Loucy (cell line): ENCODE measurements at regions not wholly inside any gene's neighbourhood (a gene's known extent, or its start where the extent isn't known, plus 50 kb on each side); places are given as distances from the start of the nearest gene placed in this dataset.

Source experiments
- H2AFZ ChIP-seq: fragments of 200-600 bp; sonication (generic); 2 replicates; pipeline ENCODE4 v1.6.0; 2016; ENCODE audit warnings: antibody characterized with exemption, mild to moderate bottlenecking, low read length, moderate library complexity
- H3F3A ChIP-seq: fragments of 200-600 bp; 2 replicates; pipeline ENCODE4 v1.6.0; 2016; ENCODE audit warnings: antibody characterized with exemption, low read depth, mild to moderate bottlenecking
- H3K27me3 ChIP-seq: fragments of 200-600 bp; sonication (generic); 2 replicates; pipeline ENCODE4 v1.6.1; 2014; ENCODE audit warnings: low read length, mild to moderate bottlenecking; ENCODE audit not compliant: insufficient read depth, poor library complexity, severe bottlenecking
- H3K36me3 ChIP-seq: fragments of 200-600 bp; sonication (generic); 2 replicates; pipeline ENCODE4 v1.6.1; 2016; ENCODE audit warnings: low read length; ENCODE audit not compliant: insufficient read depth
- H3K4me1 ChIP-seq: fragments of 200-600 bp; sonication (generic); 2 replicates; pipeline ENCODE4 v1.5.1; 2014; ENCODE audit warnings: low read length, mild to moderate bottlenecking; ENCODE audit not compliant: insufficient read depth, poor library complexity, severe bottlenecking
- H3K4me2 ChIP-seq: fragments of 200-600 bp; sonication (generic); 2 replicates; pipeline ENCODE4 v1.6.0; 2014; ENCODE audit warnings: antibody characterized with exemption, low read length, low read depth, mild to moderate bottlenecking; ENCODE audit not compliant: poor library complexity, severe bottlenecking
- H3K4me3 ChIP-seq: fragments of 200-600 bp; sonication (generic); 2 replicates; pipeline ENCODE4 v1.5.1; 2014; ENCODE audit warnings: low read length, mild to moderate bottlenecking, mixed read lengths; ENCODE audit not compliant: poor library complexity, severe bottlenecking
- H3K79me2 ChIP-seq: fragments of 200-600 bp; sonication (generic); 2 replicates; pipeline ENCODE4 v1.6.1; 2014; ENCODE audit warnings: low read length; ENCODE audit not compliant: insufficient read depth
- H3K9ac ChIP-seq: fragments of 200-600 bp; sonication (generic); 2 replicates; pipeline ENCODE4 v1.6.0; 2014; ENCODE audit warnings: mild to moderate bottlenecking, low read depth, low read length, moderate library complexity; ENCODE audit not compliant: poor library complexity, severe bottlenecking
- H3K9me2 ChIP-seq: fragments of 200-600 bp; sonication (generic); replicated peaks from 2 replicates; pipeline ENCODE4 v1.6.1; 2016; ENCODE audit warnings: low read depth, low read length, mixed read lengths
- H3K9me3 ChIP-seq: fragments of 200-600 bp; sonication (generic); 2 replicates; pipeline ENCODE4 v1.6.1; 2014; ENCODE audit warnings: mild to moderate bottlenecking, antibody characterized with exemption, low read length, low read depth; ENCODE audit not compliant: insufficient read depth
- H4K20me1 ChIP-seq: fragments of 200-600 bp; sonication (generic); 2 replicates; pipeline ENCODE4 v1.6.0; 2014; ENCODE audit warnings: antibody characterized with exemption, low read length, mild to moderate bottlenecking; ENCODE audit not compliant: insufficient read depth, poor library complexity, severe bottlenecking
- CTCF ChIP-seq: fragments of 200-600 bp; sonication (generic); conservative IDR thresholded peaks from 2 replicates; pipeline ENCODE4 v1.5.1; 2014; ENCODE audit warnings: mild to moderate bottlenecking, antibody characterized with exemption, low read length
- EZH2phosphoT487 ChIP-seq: fragments of 200-600 bp; IDR thresholded peaks from 2 replicates; pipeline ENCODE4 v1.6.1; 2018; ENCODE audit warnings: antibody characterized with exemption, mild to moderate bottlenecking, moderate library complexity, borderline replicate concordance

GRCh38 chr6:139679516-139680179 lies 305.2 kb upstream of the CITED2 start:
- Histone ChIP-seq H3K4me2 (no peak overlapping the region), H3K79me2 (no peaks in the 10 kb centered on the region), H3K9me3 (no peaks in the 10 kb centered on the region), H4K20me1 (no peaks in the 10 kb centered on the region), H3F3A (no peaks in the 10 kb centered on the region), H3K4me3 (no peak overlapping the region), H2AFZ (no peak overlapping the region), H3K36me3 (no peaks in the 10 kb centered on the region), H3K9ac (no peak overlapping the region), H3K4me1 (no peaks in the 10 kb centered on the region), H3K9me2 (no peaks in the 10 kb centered on the region), H3K27me3 (no peaks in the 10 kb centered on the region)
- TF ChIP-seq EZH2phosphoT487: no peak

GRCh38 chr6:139676718-139677117 lies 302.3 kb upstream of the CITED2 start:
- no peak overlapping the region for H2AFZ ChIP-seq
- H3K4me2 ChIP-seq: no peak overlapping the region
- TF ChIP-seq EZH2phosphoT487 (no peak), CTCF (no peak)
- no peaks in the 10 kb centered on the region for H3K27me3 ChIP-seq
- no peaks in the 10 kb centered on the region for H3K36me3 ChIP-seq
- no peaks in the 10 kb centered on the region for H4K20me1 ChIP-seq
- H3K4me1 ChIP-seq: no peaks in the 10 kb centered on the region
- H3K9me3 ChIP-seq: no peaks in the 10 kb centered on the region
- H3K4me3 ChIP-seq: no peak overlapping the region
- no peaks in the 10 kb centered on the region for H3K79me2 ChIP-seq
- no peak overlapping the region for H3K9ac ChIP-seq
- H3F3A ChIP-seq: no peaks in the 10 kb centered on the region
- H3K9me2 ChIP-seq: no peaks in the 10 kb centered on the region

- H3F3A ChIP-seq: no peaks in the 10 kb centered on the region
- H3K4me1 ChIP-seq: no peaks in the 10 kb centered on the region
- H2AFZ ChIP-seq: no peak overlapping the region
- no peaks in the 10 kb centered on the region for H4K20me1 ChIP-seq
- H3K9me3 ChIP-seq: no peaks in the 10 kb centered on the region
- TF ChIP-seq EZH2phosphoT487: no peak
- TF ChIP-seq CTCF: no peak
- H3K79me2 ChIP-seq: no peaks in the 10 kb centered on the region
- H3K4me2 ChIP-seq: no peak overlapping the region
- H3K4me3 ChIP-seq: no peak overlapping the region
- no peaks in the 10 kb centered on the region for H3K9me2 ChIP-seq
- H3K36me3 ChIP-seq: no peaks in the 10 kb centered on the region
- no peak overlapping the region for H3K9ac ChIP-seq
- H3K27me3 ChIP-seq: no peaks in the 10 kb centered on the region
Observed at GRCh38 chr6:139666284-139666683, 291.8 kb upstream of the CITED2 start.

- H3K4me3 ChIP-seq: no peak overlapping the region
- H3K9me3 ChIP-seq: no peaks in the 10 kb centered on the region
- no peaks in the 10 kb centered on the region for H3K36me3 ChIP-seq
- no peaks in the 10 kb centered on the region for H4K20me1 ChIP-seq
- H3K4me1 ChIP-seq: no peaks in the 10 kb centered on the region
- H3K9me2 ChIP-seq: no peaks in the 10 kb centered on the region
- no peaks in the 10 kb centered on the region for H3K27me3 ChIP-seq
- H3K9ac ChIP-seq: no peak overlapping the region
- H3K79me2 ChIP-seq: no peaks in the 10 kb centered on the region
- H2AFZ ChIP-seq: no peak overlapping the region
- TF ChIP-seq CTCF (no peak), EZH2phosphoT487 (no peak)
- H3F3A ChIP-seq: no peaks in the 10 kb centered on the region
- no peak overlapping the region for H3K4me2 ChIP-seq
Observed at GRCh38 chr6:139663996-139664395, 289.5 kb upstream of the CITED2 start.
